Activated CD8-positive, alpha-beta memory T cell treated with anti-CD3 and anti-CD28 coated beads, Interleukin-2, amount 10 ng/mL, durations not matched to agents 7 days and 5 days (primary cell): ENCODE measurements at regions not wholly inside any gene's neighbourhood (a gene's known extent, or its start where the extent isn't known, plus 50 kb on each side); places are given as distances from the start of the nearest gene placed in this dataset.
"Not testable (repeated sequence)": the region's sequence is repeated elsewhere in the genome, so short reads cannot be mapped to it uniquely, and the experiment has no call there.

Source experiments
- ATAC-seq: fragments of 150-1000 bp; cut with Tn5 transposase; one replicate; pipeline ENCODE4 v1.10.0; 2021; ENCODE audit warnings: moderate library complexity
- CTCF ChIA-PET: fragments of 350-600 bp; sonication (Branson Sonifier 250); formaldehyde crosslinking; loops from one replicate; lab custom pipeline; 2021; ENCODE audit warnings: antibody characterized with exemption; lab: Charles Lee
- DNase-seq: peaks from one replicate; pipeline ENCODE4 v3.0.0-alpha.2; 2020
- H3K27ac Mint-ChIP-seq: one replicate; pipeline ENCODE4 v1.8.0; 2021; ENCODE audit warnings: mild to moderate bottlenecking, mixed read lengths
- H3K27me3 Mint-ChIP-seq: one replicate; pipeline ENCODE4 v1.8.0; 2021; ENCODE audit warnings: mixed read lengths
- H3K36me3 Mint-ChIP-seq: one replicate; pipeline ENCODE4 v1.8.0; 2021; ENCODE audit warnings: mild to moderate bottlenecking, mixed read lengths
- H3K4me1 Mint-ChIP-seq: one replicate; pipeline ENCODE4 v1.8.0; 2021; ENCODE audit warnings: mixed read lengths
- H3K4me3 Mint-ChIP-seq: one replicate; pipeline ENCODE4 v1.8.0; 2021; ENCODE audit warnings: mild to moderate bottlenecking, moderate library complexity, mixed read lengths
- H3K9me3 Mint-ChIP-seq: one replicate; pipeline ENCODE4 v1.8.0; 2022; ENCODE audit warnings: low read depth, mixed read lengths

DNA sequence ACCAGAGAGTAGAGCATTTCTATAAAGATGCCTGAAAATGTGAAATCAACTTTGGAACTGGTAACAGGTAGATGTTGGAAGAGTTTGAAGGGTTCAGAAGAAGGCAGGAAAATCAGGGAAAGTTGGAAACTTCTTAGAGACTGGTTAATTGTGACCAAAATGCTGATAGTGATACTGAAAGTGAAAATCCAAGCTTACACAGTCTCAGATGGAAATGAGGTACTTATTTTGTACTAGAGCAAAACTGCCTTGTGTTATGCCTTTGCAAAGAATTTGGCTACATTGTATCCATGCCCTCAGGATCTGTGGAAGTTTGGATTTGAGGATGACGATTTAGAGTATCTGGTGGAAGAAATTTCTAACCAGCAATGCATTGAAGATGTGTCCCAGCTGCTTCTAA is 430.6 kb upstream of the KCND2 start:
- Mint-ChIP-seq H3K27me3 (no peaks in the 10 kb centered on the region), H3K9me3 (peaks cover 10% of the 10 kb centered on the region), H3K36me3 (no peaks in the 10 kb centered on the region), H3K4me3 (no peak overlapping the region), H3K4me1 (no peaks in the 10 kb centered on the region), H3K27ac (no peak overlapping the region)
- no peak for DNase-seq
- CTCF ChIA-PET, result no interaction called here
- no peak for ATAC-seq

- H3K36me3 Mint-ChIP-seq, result no peaks in the 10 kb centered on the region
- CTCF ChIA-PET, result no interaction called here
- no peaks in the 10 kb centered on the region for H3K27me3 Mint-ChIP-seq
- no peak for ATAC-seq
- peaks cover 10% of the 10 kb centered on the region for H3K9me3 Mint-ChIP-seq
- no peak for DNase-seq
- no peak overlapping the region for H3K4me3 Mint-ChIP-seq
- no peaks in the 10 kb centered on the region for H3K4me1 Mint-ChIP-seq
- no peak overlapping the region for H3K27ac Mint-ChIP-seq
These were observed 430.2 kb upstream of the KCND2 start for GRCh38 chr7:119842786-119843185.

DNA sequence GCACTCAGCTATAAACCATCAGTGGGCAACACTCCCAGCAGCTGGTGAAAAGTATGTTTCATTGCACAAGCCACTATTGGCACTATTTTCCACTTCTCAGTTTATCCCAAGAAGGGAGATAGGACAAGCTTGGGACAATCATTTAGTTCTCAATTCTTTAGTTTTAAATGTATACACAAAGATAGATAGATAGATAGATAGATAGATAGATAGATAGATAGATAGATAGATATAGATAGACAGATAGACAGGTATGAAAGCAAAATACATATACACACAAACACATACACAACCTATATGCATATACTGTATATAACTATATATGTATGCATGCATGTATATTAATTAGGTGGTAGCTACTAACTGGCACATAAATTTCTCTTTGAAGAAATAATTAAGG is 411.6 kb upstream of the KCND2 start:
- Mint-ChIP-seq H3K4me1 (no peaks in the 10 kb centered on the region), H3K36me3 (no peaks in the 10 kb centered on the region), H3K27ac (no peak overlapping the region), H3K9me3 (peaks cover 9% of the 10 kb centered on the region), H3K27me3 (no peaks in the 10 kb centered on the region), H3K4me3 (no peak overlapping the region)
- CTCF ChIA-PET, result no interaction called here
- DNase-seq (no peak), ATAC-seq (no peak)

DNA sequence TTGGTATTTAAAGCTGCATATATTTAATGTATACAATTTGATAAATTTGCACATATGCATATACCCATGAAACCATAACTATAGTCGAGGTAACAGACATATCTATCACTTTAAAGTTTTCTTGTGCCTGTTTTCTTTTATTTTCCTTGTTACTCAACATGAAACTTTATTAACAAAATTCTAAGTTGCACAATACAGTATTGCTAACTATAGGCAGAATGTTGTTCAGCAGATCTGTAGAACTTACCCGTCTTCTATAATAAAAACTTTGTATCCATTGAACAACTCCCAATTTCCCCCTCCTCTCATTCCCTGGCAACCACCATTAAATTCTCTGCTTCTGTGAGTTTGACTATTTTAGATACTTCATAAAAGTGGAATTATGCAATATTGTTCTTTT is 404.6 kb upstream of the KCND2 start:
- Mint-ChIP-seq H3K27me3 (no peaks in the 10 kb centered on the region), H3K4me3 (no peak overlapping the region), H3K9me3 (peaks cover 13% of the 10 kb centered on the region), H3K36me3 (no peaks in the 10 kb centered on the region), H3K27ac (no peak overlapping the region), H3K4me1 (no peaks in the 10 kb centered on the region)
- CTCF ChIA-PET, result no interaction called here
- DNase-seq (no peak), ATAC-seq (no peak)

DNA sequence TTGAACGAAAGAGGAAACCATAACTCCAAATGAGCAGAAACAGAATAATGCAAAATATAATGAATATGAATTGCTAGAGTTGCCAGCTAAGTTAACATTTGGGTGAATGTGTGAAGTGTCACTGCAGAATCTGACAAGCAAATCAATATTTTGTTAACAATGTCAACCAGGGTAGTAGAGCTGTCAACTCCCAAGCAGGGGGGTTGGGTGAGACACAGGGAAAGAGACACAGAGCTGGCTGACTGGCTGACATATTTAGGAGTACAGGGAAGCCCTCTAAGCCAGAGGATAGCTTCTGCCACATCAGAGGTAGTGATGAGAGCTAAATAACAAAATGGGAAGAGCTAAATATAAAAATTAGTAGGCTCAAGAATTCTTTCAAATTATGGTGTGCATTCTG is 393.1 kb upstream of the KCND2 start:
- Mint-ChIP-seq H3K4me1 (no peaks in the 10 kb centered on the region), H3K36me3 (no peaks in the 10 kb centered on the region), H3K4me3 (no peak overlapping the region), H3K27me3 (no peaks in the 10 kb centered on the region), H3K9me3 (peaks cover 7% of the 10 kb centered on the region), H3K27ac (no peak overlapping the region)
- no peak for DNase-seq
- no peak for ATAC-seq
- CTCF ChIA-PET, result no interaction called here

DNA sequence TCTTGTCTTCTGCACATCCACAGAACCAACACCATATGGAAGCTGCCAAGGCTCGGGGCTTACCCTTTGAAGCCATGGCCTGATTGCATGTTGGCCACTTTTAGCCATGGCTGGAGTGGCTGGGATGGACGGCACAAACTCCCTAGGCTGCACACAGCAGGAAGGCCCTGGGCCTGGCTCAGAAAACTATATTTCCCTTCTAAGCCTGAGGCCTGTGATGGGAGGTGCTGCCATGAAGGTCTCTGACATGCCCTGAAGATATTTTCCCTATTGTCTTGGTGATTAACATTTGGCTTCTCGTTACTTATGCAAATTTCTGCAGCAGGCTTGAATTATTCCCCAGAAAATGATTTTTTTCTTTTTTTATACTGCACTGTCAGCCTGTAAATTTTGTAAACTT is 387.0 kb upstream of the KCND2 start:
- H3K4me3 Mint-ChIP-seq, result no peak overlapping the region
- CTCF ChIA-PET, result no interaction called here
- no peaks in the 10 kb centered on the region for H3K36me3 Mint-ChIP-seq
- DNase-seq (no peak), ATAC-seq (no peak)
- H3K9me3 Mint-ChIP-seq, result peaks cover 10% of the 10 kb centered on the region
- no peaks in the 10 kb centered on the region for H3K27me3 Mint-ChIP-seq
- no peaks in the 10 kb centered on the region for H3K4me1 Mint-ChIP-seq
- H3K27ac Mint-ChIP-seq, result no peak overlapping the region

- ATAC-seq, H3K27me3 Mint-ChIP-seq, H3K27ac Mint-ChIP-seq, H3K4me1 Mint-ChIP-seq, CTCF ChIA-PET, H3K36me3 Mint-ChIP-seq, H3K4me3 Mint-ChIP-seq, DNase-seq: not testable (repeated sequence)
- H3K9me3 Mint-ChIP-seq, result peaks cover 10% of the 10 kb centered on the region
These were observed 386.4 kb upstream of the KCND2 start for GRCh38 chr7:119886525-119886924.

GRCh38 chr7:119888251-119888650 is 384.7 kb upstream of the KCND2 start:
- no peaks in the 10 kb centered on the region for H3K27me3 Mint-ChIP-seq
- CTCF ChIA-PET, result no interaction called here
- no peak for DNase-seq
- H3K4me1 Mint-ChIP-seq, result no peaks in the 10 kb centered on the region
- ATAC-seq, result no peak
- peaks cover 10% of the 10 kb centered on the region for H3K9me3 Mint-ChIP-seq
- no peak overlapping the region for H3K27ac Mint-ChIP-seq
- H3K36me3 Mint-ChIP-seq, result no peaks in the 10 kb centered on the region
- no peak overlapping the region for H3K4me3 Mint-ChIP-seq

DNA sequence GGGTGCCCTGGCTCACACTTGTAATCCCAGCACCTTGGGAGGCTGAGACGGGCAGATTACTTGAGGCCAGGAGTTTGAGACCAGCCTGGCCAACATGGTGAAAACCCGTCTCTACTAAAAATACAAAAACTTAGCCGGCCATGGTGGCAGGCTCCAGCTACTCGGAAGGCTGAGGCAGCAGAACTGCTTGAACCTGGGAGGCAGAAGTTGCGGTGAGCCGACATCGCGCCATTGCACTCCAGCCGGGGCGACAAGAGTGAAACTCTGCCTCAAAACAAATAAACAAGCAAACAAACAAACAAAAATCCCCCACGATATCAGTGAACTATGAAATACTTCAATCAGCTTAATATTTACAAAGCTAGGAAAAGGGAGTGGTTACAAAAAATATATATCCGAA is 382.3 kb upstream of the KCND2 start:
- H3K4me3 Mint-ChIP-seq, result no peak overlapping the region
- no peaks in the 10 kb centered on the region for H3K4me1 Mint-ChIP-seq
- H3K36me3 Mint-ChIP-seq, result no peaks in the 10 kb centered on the region
- ATAC-seq, result no peak
- H3K9me3 Mint-ChIP-seq, result peaks cover 15% of the 10 kb centered on the region
- no peak overlapping the region for H3K27ac Mint-ChIP-seq
- CTCF ChIA-PET, result no interaction called here
- DNase-seq, result no peak
- no peaks in the 10 kb centered on the region for H3K27me3 Mint-ChIP-seq

DNA sequence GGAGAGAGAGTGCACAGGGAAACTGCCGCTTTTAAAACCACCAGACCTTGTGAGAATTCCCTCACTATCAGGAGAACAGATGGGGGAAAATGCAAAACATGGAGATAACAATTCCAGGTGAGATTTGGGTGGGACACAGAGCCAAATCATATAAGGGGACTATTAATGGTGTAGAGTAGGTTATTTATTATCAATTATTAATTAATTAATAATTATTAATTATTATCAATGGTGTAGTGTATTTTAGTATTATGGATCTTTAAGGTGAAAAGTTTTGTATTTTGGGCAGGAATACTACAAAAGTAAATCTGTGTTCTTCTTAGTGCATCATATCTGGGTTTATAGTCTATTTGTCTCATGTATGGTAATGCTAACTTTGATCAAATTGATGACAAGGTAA is 377.7 kb upstream of the KCND2 start:
- Mint-ChIP-seq H3K9me3 (peaks cover 18% of the 10 kb centered on the region), H3K27me3 (no peaks in the 10 kb centered on the region), H3K4me1 (no peaks in the 10 kb centered on the region), H3K36me3 (no peaks in the 10 kb centered on the region), H3K27ac (no peak overlapping the region), H3K4me3 (no peak overlapping the region)
- DNase-seq (no peak), ATAC-seq (no peak)
- CTCF ChIA-PET, result no interaction called here

GRCh38 chr7:119896386-119896785 is 376.6 kb upstream of the KCND2 start:
- no peak overlapping the region for H3K4me3 Mint-ChIP-seq
- peaks cover 16% of the 10 kb centered on the region for H3K9me3 Mint-ChIP-seq
- no peaks in the 10 kb centered on the region for H3K27me3 Mint-ChIP-seq
- no peak for DNase-seq
- no peaks in the 10 kb centered on the region for H3K4me1 Mint-ChIP-seq
- H3K27ac Mint-ChIP-seq, result no peak overlapping the region
- no peak for ATAC-seq
- CTCF ChIA-PET, result no interaction called here
- no peaks in the 10 kb centered on the region for H3K36me3 Mint-ChIP-seq

- Mint-ChIP-seq H3K9me3 (peaks cover 9% of the 10 kb centered on the region), H3K27me3 (no peaks in the 10 kb centered on the region), H3K4me3 (no peak overlapping the region), H3K4me1 (no peaks in the 10 kb centered on the region), H3K36me3 (no peaks in the 10 kb centered on the region), H3K27ac (no peak overlapping the region)
- CTCF ChIA-PET, result no interaction called here
- no peak for DNase-seq
- ATAC-seq, result no peak
These were observed 371.8 kb upstream of the KCND2 start for GRCh38 chr7:119900996-119901672.

DNA sequence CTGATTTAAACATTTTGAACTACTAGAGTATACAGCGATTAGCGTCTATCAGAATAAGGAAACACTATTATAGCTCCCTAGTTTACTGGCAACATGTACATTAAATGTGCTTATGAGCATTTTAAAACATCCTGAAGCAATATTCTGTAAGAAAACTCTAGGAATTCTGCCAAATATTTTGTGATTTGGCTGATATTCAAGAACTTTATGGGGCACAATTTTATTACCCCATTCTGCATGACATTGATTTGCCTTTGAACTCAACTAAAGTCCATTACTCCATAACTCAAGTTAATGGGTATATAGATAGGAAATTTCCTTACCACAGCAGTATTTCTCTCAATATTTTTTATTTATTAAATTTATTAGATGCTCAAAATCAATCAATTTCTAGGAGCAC is 369.9 kb upstream of the KCND2 start:
- no peak overlapping the region for H3K27ac Mint-ChIP-seq
- no peaks in the 10 kb centered on the region for H3K27me3 Mint-ChIP-seq
- DNase-seq, result no peak
- no peaks in the 10 kb centered on the region for H3K36me3 Mint-ChIP-seq
- H3K4me1 Mint-ChIP-seq, result no peaks in the 10 kb centered on the region
- CTCF ChIA-PET, result no interaction called here
- no peak for ATAC-seq
- peaks cover 6% of the 10 kb centered on the region for H3K9me3 Mint-ChIP-seq
- H3K4me3 Mint-ChIP-seq, result no peak overlapping the region

DNA sequence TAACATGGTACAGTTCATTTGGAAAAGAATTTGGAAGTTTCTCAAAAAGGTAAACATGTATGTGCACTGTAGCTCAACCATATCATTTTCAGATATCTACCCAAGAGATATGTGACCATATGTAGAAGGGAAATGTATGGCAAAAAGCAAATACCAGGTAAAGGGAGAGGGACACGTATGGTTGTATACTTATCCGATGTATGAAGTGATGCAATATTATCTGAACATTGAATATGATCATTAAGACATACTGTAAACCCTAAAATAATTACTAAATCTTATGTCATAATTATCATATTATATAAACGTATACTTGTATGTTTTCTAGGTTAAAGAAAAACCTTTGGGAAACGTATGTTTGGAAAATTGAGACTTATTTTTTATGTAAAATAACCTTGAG is 367.5 kb upstream of the KCND2 start:
- Mint-ChIP-seq H3K4me3 (no peak overlapping the region), H3K27me3 (no peaks in the 10 kb centered on the region), H3K4me1 (no peaks in the 10 kb centered on the region), H3K9me3 (peaks cover 11% of the 10 kb centered on the region), H3K36me3 (no peaks in the 10 kb centered on the region), H3K27ac (no peak overlapping the region)
- CTCF ChIA-PET, result no interaction called here
- DNase-seq (no peak), ATAC-seq (no peak)

DNA sequence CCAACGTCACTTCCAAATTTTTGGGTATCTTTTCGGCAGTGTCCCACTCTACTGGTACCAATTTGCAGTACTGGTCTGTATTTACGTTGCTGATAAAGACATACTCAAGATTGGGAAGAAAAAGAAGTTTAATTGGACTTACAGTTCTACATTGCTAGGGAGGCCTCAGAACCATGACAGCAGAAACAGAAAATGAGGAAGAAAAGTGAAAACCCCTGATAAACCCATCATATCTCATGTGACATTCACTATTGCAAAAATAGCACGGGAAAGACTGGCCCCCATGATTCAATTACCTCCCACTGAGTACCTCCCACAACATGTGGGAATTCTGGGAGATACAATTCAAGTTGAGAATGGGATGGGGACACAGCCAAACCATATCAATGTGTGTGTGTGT is 364.0 kb upstream of the KCND2 start:
- H3K4me1 Mint-ChIP-seq, result no peaks in the 10 kb centered on the region
- H3K36me3 Mint-ChIP-seq, result no peaks in the 10 kb centered on the region
- DNase-seq, result no peak
- H3K4me3 Mint-ChIP-seq, result no peak overlapping the region
- H3K27ac Mint-ChIP-seq, result no peak overlapping the region
- CTCF ChIA-PET, result no interaction called here
- H3K27me3 Mint-ChIP-seq, result no peaks in the 10 kb centered on the region
- no peak for ATAC-seq
- peaks cover 10% of the 10 kb centered on the region for H3K9me3 Mint-ChIP-seq
